ENCODE measurements at regions not wholly inside any gene's neighbourhood (a gene's known extent, or its start where the extent isn't known, plus 50 kb on each side); places are given as distances from the start of the nearest gene placed in this dataset.

DNA sequence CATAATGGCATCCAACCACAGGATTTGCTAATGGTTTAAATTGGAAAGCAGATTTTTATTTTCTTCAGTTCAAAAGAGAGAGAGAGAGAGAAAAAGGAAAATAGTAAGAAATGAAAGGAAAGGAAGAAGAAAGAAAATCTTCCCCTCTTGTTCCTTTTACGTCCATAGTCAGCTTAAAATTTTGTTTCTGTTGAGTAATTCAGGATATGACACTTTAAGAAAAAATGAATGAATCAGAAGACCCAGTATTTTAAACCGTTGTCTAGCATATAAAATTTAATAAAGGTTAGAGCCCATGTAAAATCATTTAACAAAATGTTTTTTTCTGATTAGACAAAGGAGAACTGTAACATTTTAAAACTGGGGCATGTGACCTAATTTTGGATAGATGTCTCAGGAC, 391.8 kb upstream of the EPHA5 start:
- TF ChIP-seq, protein P1, sequence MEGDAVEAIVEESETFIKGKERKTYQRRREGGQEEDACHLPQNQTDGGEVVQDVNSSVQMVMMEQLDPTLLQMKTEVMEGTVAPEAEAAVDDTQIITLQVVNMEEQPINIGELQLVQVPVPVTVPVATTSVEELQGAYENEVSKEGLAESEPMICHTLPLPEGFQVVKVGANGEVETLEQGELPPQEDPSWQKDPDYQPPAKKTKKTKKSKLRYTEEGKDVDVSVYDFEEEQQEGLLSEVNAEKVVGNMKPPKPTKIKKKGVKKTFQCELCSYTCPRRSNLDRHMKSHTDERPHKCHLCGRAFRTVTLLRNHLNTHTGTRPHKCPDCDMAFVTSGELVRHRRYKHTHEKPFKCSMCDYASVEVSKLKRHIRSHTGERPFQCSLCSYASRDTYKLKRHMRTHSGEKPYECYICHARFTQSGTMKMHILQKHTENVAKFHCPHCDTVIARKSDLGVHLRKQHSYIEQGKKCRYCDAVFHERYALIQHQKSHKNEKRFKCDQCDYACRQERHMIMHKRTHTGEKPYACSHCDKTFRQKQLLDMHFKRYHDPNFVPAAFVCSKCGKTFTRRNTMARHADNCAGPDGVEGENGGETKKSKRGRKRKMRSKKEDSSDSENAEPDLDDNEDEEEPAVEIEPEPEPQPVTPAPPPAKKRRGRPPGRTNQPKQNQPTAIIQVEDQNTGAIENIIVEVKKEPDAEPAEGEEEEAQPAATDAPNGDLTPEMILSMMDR (IDR thresholded peaks at IDR 0.05 in 8 of 11, conservative IDR thresholded peaks at IDR 0.05 in 3 of 11), result no peak
- no peak for TF ChIP-seq POLR2A (IDR thresholded peaks at IDR 0.05)
